ENCODE measurements at regions not wholly inside any gene's neighbourhood (a gene's known extent, or its start where the extent isn't known, plus 50 kb on each side); places are given as distances from the start of the nearest gene placed in this dataset.

DNA sequence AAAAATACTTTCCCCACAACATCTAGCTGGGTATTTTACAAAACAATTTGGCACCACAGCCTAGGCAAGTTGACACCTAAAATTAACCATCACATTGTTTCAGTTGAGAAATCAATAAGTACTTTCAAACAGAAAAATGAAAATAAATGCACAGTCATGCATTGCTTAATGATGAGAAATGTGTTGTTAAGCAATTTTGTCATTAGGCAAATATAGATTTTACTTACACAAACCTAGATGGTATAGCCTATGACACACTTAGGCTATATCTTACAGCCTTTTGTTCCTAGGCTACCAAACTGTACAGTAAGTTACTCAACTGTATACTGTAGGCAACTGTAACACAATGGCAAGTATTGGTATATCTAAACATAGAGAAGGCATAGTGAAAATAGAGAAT lies 608.6 kb upstream of the BCHE start:
- POLR2A ChIA-PET (ENCODE audit: unreplicated experiment): no interaction called here
- H2AK5ac ChIP-seq (ENCODE audit: low read depth, low read length): no peak overlapping the region
- peak overlapping the region; percentile 61; the same call in 1 of the 2 replicates for H3K4me2 ChIP-seq (ENCODE audit: low read depth, low read length)
- TF ChIP-seq CHD1 (IDR thresholded peaks at IDR 0.05; ENCODE audit: low read depth, low read length): no peak
- TF ChIP-seq, protein P1, sequence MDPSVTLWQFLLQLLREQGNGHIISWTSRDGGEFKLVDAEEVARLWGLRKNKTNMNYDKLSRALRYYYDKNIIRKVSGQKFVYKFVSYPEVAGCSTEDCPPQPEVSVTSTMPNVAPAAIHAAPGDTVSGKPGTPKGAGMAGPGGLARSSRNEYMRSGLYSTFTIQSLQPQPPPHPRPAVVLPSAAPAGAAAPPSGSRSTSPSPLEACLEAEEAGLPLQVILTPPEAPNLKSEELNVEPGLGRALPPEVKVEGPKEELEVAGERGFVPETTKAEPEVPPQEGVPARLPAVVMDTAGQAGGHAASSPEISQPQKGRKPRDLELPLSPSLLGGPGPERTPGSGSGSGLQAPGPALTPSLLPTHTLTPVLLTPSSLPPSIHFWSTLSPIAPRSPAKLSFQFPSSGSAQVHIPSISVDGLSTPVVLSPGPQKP (IDR thresholded peaks at IDR 0.05; ENCODE audit: borderline replicate concordance, low read depth, low read length): no peak
- peak; percentile 49; the same call in 1 of the 2 replicates for TF ChIP-seq MAFK (IDR thresholded peaks at IDR 0.05; ENCODE audit: low read depth, low read length)
- TF ChIP-seq NFE2L2 (IDR thresholded peaks at IDR 0.05; ENCODE audit: low read depth, low read length): peak; percentile 83
- no peak for TF ChIP-seq RCOR1 (IDR thresholded peaks at IDR 0.05; ENCODE audit: insufficient replicate concordance, low read length)
- TF ChIP-seq POLR2A (IDR thresholded peaks at IDR 0.05; ENCODE audit: low read depth, low read length): no peak
- TF ChIP-seq RAD21 (IDR thresholded peaks at IDR 0.05; ENCODE audit: low read length): no peak
- TF ChIP-seq FOS (IDR thresholded peaks at IDR 0.05; ENCODE audit: low read depth, low read length): no peak
- TF ChIP-seq SMC3 (IDR thresholded peaks at IDR 0.05; ENCODE audit: low read depth, low read length): no peak
- TF ChIP-seq BHLHE40 (IDR thresholded peaks at IDR 0.05; ENCODE audit: low read depth, low read length): no peak
- TF ChIP-seq, protein P2, sequence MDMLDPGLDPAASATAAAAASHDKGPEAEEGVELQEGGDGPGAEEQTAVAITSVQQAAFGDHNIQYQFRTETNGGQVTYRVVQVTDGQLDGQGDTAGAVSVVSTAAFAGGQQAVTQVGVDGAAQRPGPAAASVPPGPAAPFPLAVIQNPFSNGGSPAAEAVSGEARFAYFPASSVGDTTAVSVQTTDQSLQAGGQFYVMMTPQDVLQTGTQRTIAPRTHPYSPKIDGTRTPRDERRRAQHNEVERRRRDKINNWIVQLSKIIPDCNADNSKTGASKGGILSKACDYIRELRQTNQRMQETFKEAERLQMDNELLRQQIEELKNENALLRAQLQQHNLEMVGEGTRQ (IDR thresholded peaks at IDR 0.05; ENCODE audit: low read depth, low read length): no peak
- no peak for TF ChIP-seq MAZ (IDR thresholded peaks at IDR 0.05; ENCODE audit: borderline replicate concordance, low read depth, low read length)
- no peak for TF ChIP-seq MXI1 (IDR thresholded peaks at IDR 0.05; ENCODE audit: borderline replicate concordance, low read depth, low read length)
- TF ChIP-seq, protein P3, sequence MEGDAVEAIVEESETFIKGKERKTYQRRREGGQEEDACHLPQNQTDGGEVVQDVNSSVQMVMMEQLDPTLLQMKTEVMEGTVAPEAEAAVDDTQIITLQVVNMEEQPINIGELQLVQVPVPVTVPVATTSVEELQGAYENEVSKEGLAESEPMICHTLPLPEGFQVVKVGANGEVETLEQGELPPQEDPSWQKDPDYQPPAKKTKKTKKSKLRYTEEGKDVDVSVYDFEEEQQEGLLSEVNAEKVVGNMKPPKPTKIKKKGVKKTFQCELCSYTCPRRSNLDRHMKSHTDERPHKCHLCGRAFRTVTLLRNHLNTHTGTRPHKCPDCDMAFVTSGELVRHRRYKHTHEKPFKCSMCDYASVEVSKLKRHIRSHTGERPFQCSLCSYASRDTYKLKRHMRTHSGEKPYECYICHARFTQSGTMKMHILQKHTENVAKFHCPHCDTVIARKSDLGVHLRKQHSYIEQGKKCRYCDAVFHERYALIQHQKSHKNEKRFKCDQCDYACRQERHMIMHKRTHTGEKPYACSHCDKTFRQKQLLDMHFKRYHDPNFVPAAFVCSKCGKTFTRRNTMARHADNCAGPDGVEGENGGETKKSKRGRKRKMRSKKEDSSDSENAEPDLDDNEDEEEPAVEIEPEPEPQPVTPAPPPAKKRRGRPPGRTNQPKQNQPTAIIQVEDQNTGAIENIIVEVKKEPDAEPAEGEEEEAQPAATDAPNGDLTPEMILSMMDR (conservative IDR thresholded peaks at IDR 0.05; ENCODE audit: low read depth, low read length): no peak
- TF ChIP-seq RFX5 (IDR thresholded peaks at IDR 0.05; ENCODE audit: low read depth, low read length): no peak
- peak; percentile 63; the same call in 1 of the 2 replicates for TF ChIP-seq CEBPB (IDR thresholded peaks at IDR 0.05; ENCODE audit: low read depth, low read length)
- H2BK120ac ChIP-seq (ENCODE audit: low read depth, low read length): no peak overlapping the region
- no peaks in the 10 kb centered on the region for H3K79me1 ChIP-seq (ENCODE audit: low read depth in 1 of 2, low read length in 2 of 2)
- no peak overlapping the region for H2AK9ac ChIP-seq (replicated peaks; ENCODE audit: low read depth, low read length, poor library complexity)
- H4K5ac ChIP-seq (ENCODE audit: low read depth, low read length): no peak overlapping the region
- intact Hi-C loops (cut with micrococcal nuclease) (no loop called here), in situ Hi-C loops (cut with MboI; ENCODE audit: low sequenced_read_pairs) (no loop called here), dilution Hi-C loops (cut with HindIII; ENCODE audit: low sequenced_read_pairs, unreplicated experiment) (no loop called here)
- no peak overlapping the region for H2BK15ac ChIP-seq (ENCODE audit: low read depth, low read length)
- H3K27ac ChIP-seq (ENCODE audit: insufficient read depth, low read length): peak overlapping the region; percentile 44; the same call in 1 of the 2 replicates
- H3K14ac ChIP-seq (replicated peaks; ENCODE audit: low read depth, low read length): no peak overlapping the region
- H4K8ac ChIP-seq (ENCODE audit: low read depth in 2 of 2, low read length in 2 of 2): no peak overlapping the region
- H2AFZ ChIP-seq (replicated peaks; ENCODE audit: low read length, poor library complexity): no peak overlapping the region
- H3K23ac ChIP-seq (ENCODE audit: low read depth, low read length): no peak overlapping the region
- no peaks in the 10 kb centered on the region for H3K36me3 ChIP-seq (ENCODE audit: control insufficient read depth, insufficient read depth, low read length)
- no peaks in the 10 kb centered on the region for H4K20me1 ChIP-seq (ENCODE audit: insufficient read depth, low read length)
- H2BK5ac ChIP-seq (ENCODE audit: low read depth, low read length, poor library complexity, severe bottlenecking): peak overlapping the region; percentile 59
- no peak overlapping the region for H3K4me3 ChIP-seq (ENCODE audit: insufficient read depth, low read depth, low read length)
- H2BK20ac ChIP-seq (ENCODE audit: low read depth, low read length): no peak overlapping the region
- H3K18ac ChIP-seq (ENCODE audit: low read depth, low read length): peak overlapping the region; percentile 84; the same call in 1 of the 2 replicates
- H3K9me1 ChIP-seq (ENCODE audit: insufficient read depth, low read length): no peaks in the 10 kb centered on the region
- peaks cover 2% of the 10 kb centered on the region for H3K4me1 ChIP-seq (ENCODE audit: control insufficient read depth, insufficient read depth, low read length)
- H3K9ac ChIP-seq (ENCODE audit: low read depth, low read length): no peak overlapping the region
- H4K91ac ChIP-seq (ENCODE audit: insufficient read depth, low read depth, low read length): no peak overlapping the region
- no peaks in the 10 kb centered on the region for H3K27me3 ChIP-seq (ENCODE audit: control insufficient read depth, insufficient read depth, low read length)
- no TSS peak for BruUV-seq (replicated peaks)
- CTCF ChIA-PET: no interaction called here
- H3K9me3 ChIP-seq (ENCODE audit: control insufficient read depth, insufficient read depth, low read length): 0 out of 2 replicates have a peak, but pooled peaks cover 4% of the 10 kb centered on the region
- DNase-seq: peak; percentile 4
- peak; percentile 14; the same call in 1 of the 2 replicates for ATAC-seq (ENCODE audit: low read depth)
- H3K56ac ChIP-seq (ENCODE audit: extremely low read depth, insufficient read depth, low read length): no peak overlapping the region
- H3K4ac ChIP-seq (ENCODE audit: low read depth, low read length): no peak overlapping the region

All from IMR-90 (cell line).